ENCODE measurements at regions not wholly inside any gene's neighbourhood (a gene's known extent, or its start where the extent isn't known, plus 50 kb on each side); places are given as distances from the start of the nearest gene placed in this dataset.
"Not testable (repeated sequence)": the region's sequence is repeated elsewhere in the genome, so short reads cannot be mapped to it uniquely, and the experiment has no call there.

DNA sequence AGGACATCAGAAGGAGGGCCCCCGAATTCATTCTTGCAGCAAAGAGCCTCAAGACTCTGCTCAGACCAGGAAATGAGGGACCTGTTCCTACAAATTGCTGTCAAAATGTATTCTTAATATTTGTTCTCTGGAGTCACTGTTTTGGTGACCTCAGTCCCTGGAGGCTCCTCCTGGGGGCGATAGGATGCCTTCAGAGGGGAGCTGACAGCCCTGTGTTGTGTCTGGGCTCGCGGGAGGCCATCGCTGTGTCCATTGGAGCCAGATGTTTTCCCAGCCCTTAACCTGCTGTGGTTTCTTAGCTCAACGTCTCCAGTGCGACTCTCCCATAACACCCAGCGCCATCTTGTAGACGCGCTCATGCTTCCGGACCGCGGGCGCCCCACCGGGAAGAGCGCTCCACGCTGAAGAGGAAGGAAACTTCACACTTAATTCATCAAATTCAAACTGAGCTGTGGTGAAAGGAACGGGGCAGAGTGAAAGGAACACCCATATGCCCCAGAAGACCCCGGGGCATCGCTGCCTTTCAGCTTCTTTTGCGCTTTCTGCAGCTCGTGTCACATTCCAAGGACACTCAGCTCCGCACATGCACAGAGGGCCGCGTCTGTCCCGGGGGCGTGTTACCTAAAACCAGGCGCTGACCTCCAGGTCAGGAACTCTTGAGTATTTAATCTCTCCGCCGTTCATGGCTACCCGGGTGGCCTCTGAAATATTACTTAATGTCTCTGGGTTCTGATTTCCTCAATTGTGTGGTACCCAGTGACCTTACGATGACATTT, 112.3 kb upstream of the GDNF start:
- TF ChIP-seq, protein P1, sequence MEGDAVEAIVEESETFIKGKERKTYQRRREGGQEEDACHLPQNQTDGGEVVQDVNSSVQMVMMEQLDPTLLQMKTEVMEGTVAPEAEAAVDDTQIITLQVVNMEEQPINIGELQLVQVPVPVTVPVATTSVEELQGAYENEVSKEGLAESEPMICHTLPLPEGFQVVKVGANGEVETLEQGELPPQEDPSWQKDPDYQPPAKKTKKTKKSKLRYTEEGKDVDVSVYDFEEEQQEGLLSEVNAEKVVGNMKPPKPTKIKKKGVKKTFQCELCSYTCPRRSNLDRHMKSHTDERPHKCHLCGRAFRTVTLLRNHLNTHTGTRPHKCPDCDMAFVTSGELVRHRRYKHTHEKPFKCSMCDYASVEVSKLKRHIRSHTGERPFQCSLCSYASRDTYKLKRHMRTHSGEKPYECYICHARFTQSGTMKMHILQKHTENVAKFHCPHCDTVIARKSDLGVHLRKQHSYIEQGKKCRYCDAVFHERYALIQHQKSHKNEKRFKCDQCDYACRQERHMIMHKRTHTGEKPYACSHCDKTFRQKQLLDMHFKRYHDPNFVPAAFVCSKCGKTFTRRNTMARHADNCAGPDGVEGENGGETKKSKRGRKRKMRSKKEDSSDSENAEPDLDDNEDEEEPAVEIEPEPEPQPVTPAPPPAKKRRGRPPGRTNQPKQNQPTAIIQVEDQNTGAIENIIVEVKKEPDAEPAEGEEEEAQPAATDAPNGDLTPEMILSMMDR (IDR thresholded peaks at IDR 0.05; ENCODE audit: control insufficient read depth, insufficient read depth, low read depth, low read length, missing control alignments): no peak
- H3K4me3 ChIP-seq (ENCODE audit: control insufficient read depth, low read depth, low read length): no peak overlapping the region
- DNase-seq (ENCODE audit: low read depth): no peak

DNA sequence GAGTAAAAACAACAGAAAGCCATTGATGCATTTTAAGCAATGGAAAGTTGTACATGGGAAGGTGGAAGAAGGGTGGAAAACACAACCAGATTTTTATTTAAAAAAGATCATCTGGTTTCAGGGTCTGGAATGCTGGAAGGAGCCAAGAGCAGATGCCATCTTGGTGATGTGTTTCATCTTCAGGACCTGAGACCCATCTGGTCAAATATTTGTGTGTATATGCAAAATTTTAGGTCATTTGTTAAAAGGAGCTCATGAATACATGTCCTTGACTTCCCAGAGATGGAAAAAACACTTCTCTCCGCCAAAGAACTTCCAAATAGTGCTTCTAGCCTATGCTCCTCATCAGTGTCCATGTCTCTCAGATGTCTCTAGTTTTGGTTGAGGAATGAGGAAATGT, 110.6 kb upstream of the GDNF start:
- no peak overlapping the region for H3K4me3 ChIP-seq (ENCODE audit: control insufficient read depth, low read depth, low read length)
- TF ChIP-seq, protein P1 (IDR thresholded peaks at IDR 0.05; ENCODE audit: control insufficient read depth, insufficient read depth, low read depth, low read length, missing control alignments): no peak
- no peak for DNase-seq (ENCODE audit: low read depth)

DNA sequence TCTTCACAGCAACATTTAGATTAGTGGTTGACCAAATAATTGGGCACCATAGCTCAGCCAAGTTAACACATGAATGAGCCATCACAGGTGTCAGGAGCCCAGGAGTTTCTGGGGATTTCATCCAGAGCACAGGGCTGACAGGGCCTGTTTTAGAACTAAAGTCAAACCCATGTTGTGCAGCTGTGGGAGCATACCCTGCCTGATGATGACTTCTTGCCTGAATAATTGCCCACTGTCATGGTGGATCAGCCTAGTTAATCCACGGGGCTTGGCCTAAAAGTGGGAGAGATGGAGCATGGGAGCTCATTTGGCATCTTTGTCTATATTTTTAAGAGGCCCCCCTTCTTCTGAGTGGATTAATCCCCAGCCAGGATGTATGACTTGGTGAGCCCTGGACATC, 105.6 kb upstream of the GDNF start:
- TF ChIP-seq, protein P1 (IDR thresholded peaks at IDR 0.05; ENCODE audit: control insufficient read depth, insufficient read depth, low read depth, low read length, missing control alignments): no peak
- no peak overlapping the region for H3K4me3 ChIP-seq (ENCODE audit: control insufficient read depth, low read depth, low read length)
- DNase-seq (ENCODE audit: low read depth): no peak

DNA sequence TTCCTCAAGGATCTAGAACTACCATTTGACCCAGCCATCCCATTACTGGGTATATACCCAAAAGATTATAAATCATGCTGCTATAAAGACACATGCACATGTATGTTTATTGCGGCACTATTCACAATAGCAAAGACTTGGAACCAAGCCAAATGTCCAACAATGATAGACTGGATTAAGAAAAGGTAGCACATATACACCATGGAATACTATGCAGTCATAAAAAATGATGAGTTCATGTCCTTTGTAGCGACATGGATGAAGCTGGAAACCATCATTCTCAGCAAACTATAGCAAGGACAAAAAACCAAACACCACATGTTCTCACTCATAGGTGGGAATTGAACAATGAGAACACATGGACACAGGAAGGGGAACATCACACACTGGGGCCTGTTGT, 103.3 kb upstream of the GDNF start:
- DNase-seq (ENCODE audit: low read depth); H3K4me3 ChIP-seq (ENCODE audit: control insufficient read depth, low read depth, low read length): not testable (repeated sequence)

DNA sequence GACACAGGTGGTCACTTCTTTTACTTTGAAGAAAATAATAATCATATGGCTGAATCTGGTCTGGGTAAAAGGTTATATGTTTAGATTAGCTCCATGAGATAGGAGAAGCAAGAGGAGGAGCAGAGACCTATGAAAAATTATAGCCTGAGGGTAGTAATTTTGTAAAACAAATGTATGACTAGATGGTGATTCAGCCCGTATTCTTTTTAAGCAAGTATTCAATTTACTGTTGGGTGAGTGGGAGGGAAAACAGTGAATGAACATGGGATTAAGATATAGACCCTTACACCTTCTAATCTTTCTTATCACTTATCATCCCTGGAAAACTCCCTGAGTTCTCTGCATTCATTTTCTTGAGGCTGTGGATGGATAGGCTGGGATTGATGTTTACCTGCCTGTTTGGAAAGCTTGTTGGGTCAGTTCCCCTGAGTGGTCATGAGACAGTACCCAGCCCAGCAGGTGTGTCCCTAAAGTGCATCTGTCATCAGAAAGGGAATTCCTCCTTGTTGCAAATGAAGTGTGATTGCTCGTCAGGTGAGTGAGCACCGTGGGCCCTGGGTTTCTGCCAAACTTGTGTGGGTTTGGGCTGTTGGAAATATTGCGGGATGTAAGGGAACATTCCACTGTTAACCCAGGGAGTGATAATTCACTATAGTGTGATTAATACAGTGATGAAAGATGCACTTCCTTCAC, 101.2 kb upstream of the GDNF start:
- TF ChIP-seq, protein P1 (IDR thresholded peaks at IDR 0.05; ENCODE audit: control insufficient read depth, insufficient read depth, low read depth, low read length, missing control alignments): no peak
- H3K4me3 ChIP-seq (ENCODE audit: control insufficient read depth, low read depth, low read length): no peak overlapping the region
- no peak for DNase-seq (ENCODE audit: low read depth)

DNA sequence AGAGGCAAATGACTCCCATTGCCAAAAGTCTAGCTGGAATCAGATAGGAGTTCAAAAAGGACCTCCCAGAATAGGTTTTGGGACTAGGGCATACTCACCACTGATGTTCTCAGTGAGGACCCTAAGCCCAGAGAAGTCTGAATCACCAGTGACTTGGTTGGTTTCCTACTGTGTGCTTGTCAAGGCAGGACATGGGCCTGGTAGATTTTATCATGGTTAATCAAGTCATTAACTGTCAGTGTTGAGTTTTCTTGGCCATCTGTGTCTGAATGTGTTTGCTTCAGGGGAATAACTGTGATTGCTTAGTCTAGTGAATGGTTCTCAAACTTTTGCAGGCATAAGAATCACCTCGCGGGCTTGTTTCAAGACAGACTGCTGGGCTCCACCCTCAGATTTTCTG, 99.0 kb upstream of the GDNF start:
- no peak overlapping the region for H3K4me3 ChIP-seq (ENCODE audit: control insufficient read depth, low read depth, low read length)
- DNase-seq (ENCODE audit: low read depth): no peak
- TF ChIP-seq, protein P1 (IDR thresholded peaks at IDR 0.05; ENCODE audit: control insufficient read depth, insufficient read depth, low read depth, low read length, missing control alignments): no peak

DNA sequence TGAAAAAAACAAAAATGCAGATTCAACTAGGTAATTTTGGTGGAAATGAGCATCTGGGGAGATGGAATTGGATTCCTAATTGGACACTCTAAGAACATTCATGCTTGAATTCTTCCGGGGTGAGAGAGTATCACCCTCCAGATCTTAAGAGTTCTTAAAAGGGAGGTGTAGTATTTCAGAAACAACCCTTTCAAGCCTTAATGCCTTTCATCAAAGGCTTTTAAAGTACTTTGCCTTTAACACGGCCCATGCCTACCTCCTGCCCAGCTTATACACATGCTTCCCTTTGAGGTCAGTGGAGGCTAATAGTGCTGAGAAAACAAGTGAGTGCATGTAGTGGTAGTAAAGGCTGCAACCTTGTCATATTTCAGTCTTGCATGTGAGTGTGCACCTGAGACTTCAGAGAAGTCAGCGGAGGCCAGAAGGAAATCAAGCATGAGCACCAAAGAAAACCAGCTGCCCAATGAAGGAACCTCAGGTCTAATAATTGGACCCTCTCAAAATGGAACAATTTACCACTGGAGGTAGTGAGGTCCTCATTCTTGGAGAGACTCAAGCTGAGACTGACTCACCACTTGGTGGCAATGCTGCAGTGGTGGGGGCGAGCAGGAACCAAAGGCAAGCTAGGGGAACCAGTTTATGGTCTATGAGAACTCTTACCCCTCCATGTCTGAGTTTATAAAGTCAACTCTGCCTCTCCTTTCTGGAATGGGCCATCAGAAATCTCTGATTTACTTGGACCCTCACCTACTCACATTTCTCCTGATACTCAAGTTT, 98.4 kb upstream of the GDNF start:
- no peak for DNase-seq (ENCODE audit: low read depth)

More for the DNA sequence above, 98.4 kb upstream of the GDNF start:
- no peak overlapping the region for H3K4me3 ChIP-seq (ENCODE audit: control insufficient read depth, low read depth, low read length)
- TF ChIP-seq, protein P1 (IDR thresholded peaks at IDR 0.05; ENCODE audit: control insufficient read depth, insufficient read depth, low read depth, low read length, missing control alignments): no peak
